PC-3 (cell line): ENCODE measurements at regions not wholly inside any gene's neighbourhood (a gene's known extent, or its start where the extent isn't known, plus 50 kb on each side); places are given as distances from the start of the nearest gene placed in this dataset.

Experiments
- ATAC-seq: fragments of 200-7000 bp; cut with Tn5 transposase; 2 replicates; pipeline ENCODE4 v1.9.1; 2020; ENCODE audit warnings: mild to moderate bottlenecking, moderate library complexity
- BruUV-seq: library from RNA; stranded (reverse); fragments of 400-500 nt; replicated peaks from 2 replicates; lab custom pipeline; 2021; lab: Mats Ljungman, UMichigan
- CTCF ChIA-PET: fragments of 300-600 bp; sonication (Branson Sonifier 250); formaldehyde crosslinking; loops from one replicate; lab custom pipeline; 2022; ENCODE audit warnings: antibody characterized with exemption; lab: Charles Lee
- POLR2A ChIA-PET: fragments of 300-600 bp; sonication (Branson Sonifier 250); formaldehyde crosslinking; loops from one replicate; lab custom pipeline; 2022; ENCODE audit warnings: antibody characterized with exemption; ENCODE audit not compliant: unreplicated experiment; lab: Charles Lee
- DNase-seq: peaks from one replicate; pipeline ENCODE4 v3.0.0-alpha.2; 2015
- H2AFZ ChIP-seq: fragments of 300-600 bp; sonication (generic); 2 replicates; pipeline ENCODE4 v1.6.0; 2016; ENCODE audit warnings: antibody characterized with exemption, low read length
- H3F3A ChIP-seq: fragments of 300-600 bp; sonication (generic); one replicate; pipeline ENCODE4 v1.6.0; 2017; ENCODE audit warnings: antibody characterized with exemption, low read length, control low read depth, mild to moderate bottlenecking; ENCODE audit not compliant: unreplicated experiment
- H3K27ac ChIP-seq: fragments of 300-600 bp; sonication (generic); 2 replicates; pipeline ENCODE4 v1.5.1; 2016; ENCODE audit warnings: mild to moderate bottlenecking, low read length
- H3K27me3 ChIP-seq: fragments of 300-600 bp; sonication (generic); 2 replicates; pipeline ENCODE4 v1.6.1; 2016; ENCODE audit warnings: low read length, mixed read lengths
- H3K36me3 ChIP-seq: fragments of 300-600 bp; sonication (generic); 2 replicates; pipeline ENCODE4 v1.6.1; 2016; ENCODE audit warnings: low read depth, mixed run types, low read length, mixed read lengths
- H3K4me1 ChIP-seq: fragments of 300-600 bp; sonication (generic); 2 replicates; pipeline ENCODE4 v1.5.1; 2016; ENCODE audit warnings: low read length; ENCODE audit not compliant: insufficient read depth
- H3K4me2 ChIP-seq: fragments of 300-600 bp; sonication (generic); 2 replicates; pipeline ENCODE4 v1.6.0; 2016; ENCODE audit warnings: low read length
- H3K4me3 ChIP-seq: fragments of 300-600 bp; sonication (generic); 2 replicates; pipeline ENCODE4 v1.5.1; 2016; ENCODE audit warnings: mild to moderate bottlenecking, low read length, mixed read lengths
- H3K79me2 ChIP-seq: fragments of 300-600 bp; sonication (generic); 2 replicates; pipeline ENCODE4 v1.6.1; 2017; ENCODE audit warnings: low read length, mixed read lengths
- H3K9ac ChIP-seq: fragments of 300-600 bp; sonication (generic); 2 replicates; pipeline ENCODE4 v1.6.0; 2016; ENCODE audit warnings: mild to moderate bottlenecking, low read length
- H3K9me2 ChIP-seq: fragments of 300-600 bp; sonication (generic); replicated peaks from 2 replicates; pipeline ENCODE4 v1.6.1; 2016; ENCODE audit warnings: mixed run types, low read length, mixed read lengths
- H3K9me3 ChIP-seq: fragments of 300-600 bp; sonication (generic); 2 replicates; pipeline ENCODE4 v1.6.1; 2016; ENCODE audit warnings: low read length, mixed read lengths
- H4K20me1 ChIP-seq: fragments of 300-600 bp; sonication (generic); 2 replicates; pipeline ENCODE4 v1.6.1; 2016; ENCODE audit warnings: low read length, mixed read lengths
- EZH2 ChIP-seq: fragments of 300-600 bp; sonication (generic); IDR thresholded peaks from one replicate; pipeline ENCODE4 v1.6.1; 2017; ENCODE audit warnings: antibody characterized with exemption, mild to moderate bottlenecking, low read length; ENCODE audit not compliant: unreplicated experiment
- EZH2phosphoT487 ChIP-seq: fragments of 300-600 bp; sonication (generic); IDR thresholded peaks from 2 replicates; pipeline ENCODE4 v1.6.1; 2018; ENCODE audit warnings: mild to moderate bottlenecking, antibody characterized with exemption, low read length, borderline replicate concordance
- intact Hi-C: fragments of 100-400 bp; cut with micrococcal nuclease; formaldehyde crosslinking; loops from 2 replicates; pipeline ENCODE4 v1.9.0; 2023
- TF ChIP-seq, protein P1 (sequence below): fragments of 300-600 bp; sonication (generic); conservative IDR thresholded peaks from 2 replicates; pipeline ENCODE4 v1.5.1; 2017; ENCODE audit warnings: antibody characterized with exemption, low read depth, mild to moderate bottlenecking, low read length

DNA sequence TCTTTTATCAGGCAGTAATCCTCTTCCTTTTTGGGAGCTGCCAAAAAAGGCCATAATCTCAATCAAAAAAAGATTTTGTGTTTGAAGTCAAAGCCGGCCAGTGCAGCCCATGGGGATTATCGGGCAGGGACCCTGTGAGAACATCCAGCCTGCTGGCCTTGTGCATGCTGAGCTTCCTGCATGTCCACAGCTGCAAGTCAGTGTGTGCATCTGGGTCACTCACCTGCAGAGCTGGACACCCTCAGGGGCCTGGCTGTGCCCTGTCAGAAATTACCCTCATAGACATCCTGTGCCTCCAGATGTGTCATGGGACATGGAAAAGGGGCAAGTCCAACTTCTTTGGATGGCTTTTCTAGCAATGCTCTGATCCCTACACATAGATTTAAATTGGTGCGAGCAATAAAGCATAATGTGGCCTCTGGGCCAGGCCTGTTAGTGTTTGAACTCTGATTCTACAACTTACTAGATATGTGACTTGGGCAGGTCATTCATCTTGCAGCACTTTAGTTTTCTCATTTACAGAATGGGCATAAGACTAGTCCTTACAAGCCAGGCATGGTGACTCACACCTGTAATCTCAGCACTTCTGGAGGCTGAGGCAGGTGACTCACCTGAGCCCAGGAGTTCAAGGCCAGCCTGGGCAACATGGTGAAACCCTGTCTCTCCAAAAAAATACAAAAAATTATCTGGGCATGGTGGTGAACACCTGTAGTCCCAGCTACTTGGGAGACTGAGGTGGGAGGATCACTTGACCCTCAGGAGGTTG lies 81.6 kb upstream of the LARGE1 start:
- intact Hi-C loops = no loop called here
- H3K4me3 ChIP-seq = no peak overlapping the region
- no peaks in the 10 kb centered on the region for H3F3A ChIP-seq
- no peaks in the 10 kb centered on the region for H3K79me2 ChIP-seq
- peaks cover 8% of the 10 kb centered on the region; the same call in 1 of the 2 replicates for H3K9me3 ChIP-seq
- POLR2A ChIA-PET = no interaction called here
- H3K9ac ChIP-seq = no peak overlapping the region
- no peaks in the 10 kb centered on the region for H3K36me3 ChIP-seq
- H3K4me1 ChIP-seq = no peaks in the 10 kb centered on the region
- no peaks in the 10 kb centered on the region for H3K27me3 ChIP-seq
- CTCF ChIA-PET = no interaction called here
- ATAC-seq (no peak), DNase-seq (no peak)
- no peak overlapping the region for H3K27ac ChIP-seq
- no peaks in the 10 kb centered on the region for H3K9me2 ChIP-seq
- H3K4me2 ChIP-seq = no peak overlapping the region
- H4K20me1 ChIP-seq = no peaks in the 10 kb centered on the region
- TF ChIP-seq EZH2phosphoT487 = no peak
- TF ChIP-seq, protein P1, sequence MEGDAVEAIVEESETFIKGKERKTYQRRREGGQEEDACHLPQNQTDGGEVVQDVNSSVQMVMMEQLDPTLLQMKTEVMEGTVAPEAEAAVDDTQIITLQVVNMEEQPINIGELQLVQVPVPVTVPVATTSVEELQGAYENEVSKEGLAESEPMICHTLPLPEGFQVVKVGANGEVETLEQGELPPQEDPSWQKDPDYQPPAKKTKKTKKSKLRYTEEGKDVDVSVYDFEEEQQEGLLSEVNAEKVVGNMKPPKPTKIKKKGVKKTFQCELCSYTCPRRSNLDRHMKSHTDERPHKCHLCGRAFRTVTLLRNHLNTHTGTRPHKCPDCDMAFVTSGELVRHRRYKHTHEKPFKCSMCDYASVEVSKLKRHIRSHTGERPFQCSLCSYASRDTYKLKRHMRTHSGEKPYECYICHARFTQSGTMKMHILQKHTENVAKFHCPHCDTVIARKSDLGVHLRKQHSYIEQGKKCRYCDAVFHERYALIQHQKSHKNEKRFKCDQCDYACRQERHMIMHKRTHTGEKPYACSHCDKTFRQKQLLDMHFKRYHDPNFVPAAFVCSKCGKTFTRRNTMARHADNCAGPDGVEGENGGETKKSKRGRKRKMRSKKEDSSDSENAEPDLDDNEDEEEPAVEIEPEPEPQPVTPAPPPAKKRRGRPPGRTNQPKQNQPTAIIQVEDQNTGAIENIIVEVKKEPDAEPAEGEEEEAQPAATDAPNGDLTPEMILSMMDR = no peak
- TF ChIP-seq EZH2 = no peak
- no TSS peak for BruUV-seq
- H2AFZ ChIP-seq = no peak overlapping the region

DNA sequence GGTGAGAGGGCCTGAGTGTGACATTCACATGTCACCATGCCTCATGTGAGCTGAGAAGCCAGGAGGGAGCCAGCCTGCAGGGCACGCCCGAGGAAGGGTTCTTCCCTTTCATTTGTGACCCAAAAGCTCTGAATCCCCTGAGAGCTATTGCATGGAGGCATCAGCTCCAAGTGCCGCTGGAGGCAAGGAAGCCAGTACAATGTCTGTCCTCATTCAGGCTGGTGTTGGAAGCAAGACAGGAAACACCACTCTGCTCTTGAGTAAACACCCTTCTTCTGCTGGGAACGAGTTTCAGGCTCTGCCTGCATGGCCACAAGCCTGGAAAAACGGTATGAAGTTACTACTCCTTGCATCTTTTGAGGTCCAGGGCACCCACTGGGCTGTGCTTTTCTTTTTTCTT lies 83.8 kb upstream of the LARGE1 start:
- TF ChIP-seq EZH2phosphoT487 = no peak
- TF ChIP-seq EZH2 = no peak
- TF ChIP-seq, protein P1 = no peak
- BruUV-seq = no TSS peak
- intact Hi-C loops = no loop called here
- Histone ChIP-seq H3K4me3 (no peak overlapping the region), H4K20me1 (no peaks in the 10 kb centered on the region), H3K4me1 (no peaks in the 10 kb centered on the region), H3K27ac (no peak overlapping the region), H2AFZ (no peak overlapping the region), H3K27me3 (no peaks in the 10 kb centered on the region), H3K36me3 (no peaks in the 10 kb centered on the region), H3F3A (no peaks in the 10 kb centered on the region), H3K9ac (no peak overlapping the region), H3K9me3 (peaks cover 8% of the 10 kb centered on the region; the same call in 1 of the 2 replicates), H3K9me2 (no peaks in the 10 kb centered on the region), H3K79me2 (no peaks in the 10 kb centered on the region), H3K4me2 (no peak overlapping the region)
- POLR2A ChIA-PET = no interaction called here
- no peak for DNase-seq
- CTCF ChIA-PET = no interaction called here
- no peak for ATAC-seq

DNA sequence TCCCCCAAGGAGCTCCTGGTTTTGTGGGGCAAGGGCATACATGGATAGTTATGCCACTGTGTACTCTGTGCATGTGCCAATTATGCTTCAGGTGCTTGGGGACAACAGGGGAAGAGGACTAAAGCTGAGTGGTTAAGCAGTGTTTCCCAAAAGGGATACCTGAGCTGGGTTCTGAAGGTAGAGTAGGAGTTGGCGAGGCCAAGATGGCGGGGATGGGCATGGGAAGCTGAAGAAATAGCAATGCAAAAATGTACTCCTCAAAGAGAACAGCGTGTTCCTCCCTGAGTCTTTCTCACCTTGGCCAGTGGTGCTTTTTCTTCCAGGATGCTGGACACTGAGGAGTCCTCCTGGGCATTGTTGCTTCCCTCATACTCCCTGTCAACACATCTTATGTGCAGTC lies 90.0 kb upstream of the LARGE1 start:
- Histone ChIP-seq H4K20me1 (no peaks in the 10 kb centered on the region), H3K4me2 (no peak overlapping the region), H3K9me2 (no peaks in the 10 kb centered on the region), H3K9me3 (no peaks in the 10 kb centered on the region), H2AFZ (no peak overlapping the region), H3K9ac (no peak overlapping the region), H3K36me3 (no peaks in the 10 kb centered on the region), H3K79me2 (no peaks in the 10 kb centered on the region), H3K27me3 (no peaks in the 10 kb centered on the region), H3K4me1 (no peaks in the 10 kb centered on the region), H3K27ac (no peak overlapping the region), H3K4me3 (no peak overlapping the region), H3F3A (no peaks in the 10 kb centered on the region)
- intact Hi-C loops = no loop called here
- POLR2A ChIA-PET = no interaction called here
- no peak for ATAC-seq
- no TSS peak for BruUV-seq
- CTCF ChIA-PET = no interaction called here
- TF ChIP-seq EZH2 (no peak), EZH2phosphoT487 (no peak)
- TF ChIP-seq, protein P1 = no peak
- no peak for DNase-seq
